CD4-positive, CD25-positive, alpha-beta regulatory T cell (primary cell): ENCODE measurements at regions not wholly inside any gene's neighbourhood (a gene's known extent, or its start where the extent isn't known, plus 50 kb on each side); places are given as distances from the start of the nearest gene placed in this dataset.

ENCODE experiments used
- ATAC-seq, 2 donors: fragments of 150-1000 bp; cut with Tn5 transposase; one replicate each; pipeline ENCODE4 v1.10.0; 2021; ENCODE audit warnings: low read depth in 2 of 2, moderate number of reproducible peaks in 2 of 2, moderate library complexity in 1 of 2
- DNase-seq, 3 donors: peaks; one replicate each; pipeline versions ENCODE4 v3.0.0 to v3.0.0-alpha.2; 2012 to 2022; ENCODE audit warnings: mixed read lengths in 1 of 3
- H3K27ac ChIP-seq: one replicate; pipeline ENCODE4 v1.7.0; 2013; ENCODE audit warnings: mild to moderate bottlenecking, low read length; ENCODE audit not compliant: insufficient read depth, poor library complexity, severe bottlenecking
- H3K27me3 ChIP-seq: one replicate; pipeline ENCODE4 v1.7.0; 2013; ENCODE audit warnings: low read length; ENCODE audit not compliant: control insufficient read depth, insufficient read depth
- H3K36me3 ChIP-seq: one replicate; pipeline ENCODE4 v1.7.0; 2013; ENCODE audit warnings: mild to moderate bottlenecking, low read length, moderate library complexity; ENCODE audit not compliant: control insufficient read depth, insufficient read depth
- H3K4me1 ChIP-seq: 2 replicates; pipeline ENCODE4 v1.7.0; 2013; ENCODE audit warnings: mild to moderate bottlenecking, low read length; ENCODE audit not compliant: insufficient read depth, control insufficient read depth, poor library complexity, severe bottlenecking
- H3K4me3 ChIP-seq: one replicate; pipeline ENCODE4 v1.7.0; 2013; ENCODE audit warnings: low read depth, mild to moderate bottlenecking, low read length, moderate library complexity
- H3K9me3 ChIP-seq, 2 experiments: 1 replicate in 1 of 2; 2 replicates in 1 of 2; pipeline ENCODE4 v1.7.0; 2013; ENCODE audit warnings: low read length in 2 of 2, mild to moderate bottlenecking in 1 of 2, moderate library complexity in 1 of 2; ENCODE audit not compliant: control insufficient read depth in 2 of 2
- H3K27ac Mint-ChIP-seq, 3 donors: one replicate each; pipeline ENCODE4 v1.8.0; 2020 to 2022; ENCODE audit warnings: mild to moderate bottlenecking in 3 of 3, mixed read lengths in 3 of 3, moderate library complexity in 2 of 3
- H3K27me3 Mint-ChIP-seq: one replicate; pipeline ENCODE4 v1.8.0; 2022; ENCODE audit warnings: mild to moderate bottlenecking, mixed read lengths
- H3K36me3 Mint-ChIP-seq: one replicate; pipeline ENCODE4 v1.8.0; 2020; ENCODE audit warnings: mixed read lengths
- H3K4me1 Mint-ChIP-seq, 4 donors: one replicate each; pipeline ENCODE4 v1.8.0; 2020 to 2022; ENCODE audit warnings: mixed read lengths in 4 of 4, mild to moderate bottlenecking in 1 of 4
- H3K4me3 Mint-ChIP-seq, 4 donors: one replicate each; pipeline ENCODE4 v1.8.0; 2020 to 2022; ENCODE audit warnings: mild to moderate bottlenecking in 4 of 4, mixed read lengths in 4 of 4, moderate library complexity in 3 of 4
- H3K9me3 Mint-ChIP-seq, 7 donors: one replicate each; pipeline ENCODE4 v1.8.0; 2020 to 2022; ENCODE audit warnings: mixed read lengths in 7 of 7, mild to moderate bottlenecking in 3 of 7, moderate library complexity in 2 of 7

DNA sequence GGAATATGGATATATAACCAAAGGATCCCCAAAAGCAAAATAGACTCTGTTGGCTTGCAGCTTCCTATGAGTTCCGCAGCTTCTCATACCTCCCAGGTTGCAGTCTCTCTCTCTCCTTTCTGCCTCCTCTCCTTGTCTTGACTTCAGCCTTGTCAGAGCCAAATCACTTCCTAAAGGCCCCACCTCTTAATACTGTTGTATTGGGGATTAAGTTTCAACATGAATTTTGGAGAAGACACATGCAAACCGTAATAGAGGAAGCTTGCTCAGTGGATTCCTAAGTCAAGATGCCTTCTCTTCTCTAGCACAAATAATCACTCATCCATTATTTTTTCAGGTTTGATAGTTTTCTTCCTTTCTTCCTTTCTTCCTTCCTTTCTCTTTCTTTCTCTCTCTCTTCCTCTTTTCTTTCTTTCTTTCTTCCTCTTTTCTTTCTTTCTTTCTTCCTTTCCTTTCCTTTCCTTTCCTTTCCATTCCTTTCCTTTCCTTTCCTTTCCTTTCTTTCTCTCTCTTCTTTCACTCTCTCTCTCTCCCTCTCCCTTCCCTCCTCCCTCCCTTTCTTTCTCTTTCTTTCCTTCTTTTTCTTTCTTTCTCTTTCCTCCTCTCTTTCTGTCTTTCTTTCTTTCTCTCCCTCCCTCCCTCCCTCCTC lies 411.3 kb upstream of the TPM1 start:
- peaks cover 16% of the 10 kb centered on the region for H3K27me3 Mint-ChIP-seq
- no peaks in the 10 kb centered on the region for H3K36me3 ChIP-seq
- no peaks in the 10 kb centered on the region for H3K36me3 Mint-ChIP-seq
- H3K27me3 ChIP-seq: peaks cover 4% of the 10 kb centered on the region
- H3K9me3 ChIP-seq: no peaks in the 10 kb centered on the region
- DNase-seq (no peak), ATAC-seq (no peak)
- H3K4me1 ChIP-seq: no peaks in the 10 kb centered on the region
- H3K27ac ChIP-seq: no peak overlapping the region
- no peak overlapping the region for H3K4me3 Mint-ChIP-seq
- H3K4me1 Mint-ChIP-seq: no peaks in the 10 kb centered on the region
- H3K4me3 ChIP-seq: no peak overlapping the region
- no peaks in the 10 kb centered on the region for H3K9me3 Mint-ChIP-seq
- no peak overlapping the region for H3K27ac Mint-ChIP-seq

DNA sequence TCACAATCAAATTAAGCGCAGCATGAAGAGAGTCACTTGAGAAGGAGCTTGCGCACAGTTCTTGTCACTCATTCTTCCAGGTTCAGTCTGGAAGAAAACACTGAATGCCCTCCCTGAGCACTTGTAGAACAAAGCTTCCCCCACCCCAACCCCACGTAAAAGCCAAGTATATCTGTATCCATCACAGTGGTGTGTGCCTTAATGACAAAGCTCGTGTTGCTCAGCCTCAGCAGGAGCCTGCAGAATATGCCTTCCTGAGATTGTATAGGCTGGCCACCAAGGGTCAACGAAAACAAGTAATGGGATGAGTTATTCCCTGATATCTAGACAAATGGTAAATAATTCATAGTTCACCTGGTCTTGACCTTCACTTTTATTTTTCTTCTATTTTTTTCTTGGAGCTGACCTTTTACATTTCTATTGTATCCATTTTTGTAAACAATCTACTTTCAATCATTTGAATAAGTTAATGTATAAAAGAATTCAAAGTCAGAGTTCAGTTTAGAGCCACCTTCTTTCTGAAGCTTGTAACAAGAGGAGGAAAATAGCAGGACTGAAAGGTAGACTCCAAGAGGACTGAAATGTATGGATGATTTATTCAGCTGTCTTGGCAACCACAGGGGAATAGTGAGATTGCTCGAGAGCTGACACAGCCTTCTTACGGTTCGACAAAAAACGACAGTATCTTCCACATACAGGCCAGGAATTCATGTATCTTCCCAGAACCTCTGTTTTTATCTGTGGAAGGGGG lies 405.5 kb upstream of the TPM1 start:
- no peak overlapping the region for H3K27ac Mint-ChIP-seq
- no peaks in the 10 kb centered on the region for H3K9me3 ChIP-seq
- no peaks in the 10 kb centered on the region for H3K36me3 ChIP-seq
- H3K4me1 ChIP-seq: no peaks in the 10 kb centered on the region
- H3K4me3 Mint-ChIP-seq: no peak overlapping the region
- H3K4me1 Mint-ChIP-seq: no peaks in the 10 kb centered on the region
- peaks cover 10% of the 10 kb centered on the region for H3K27me3 Mint-ChIP-seq
- DNase-seq (no peak), ATAC-seq (no peak)
- no peak overlapping the region for H3K27ac ChIP-seq
- no peak overlapping the region for H3K4me3 ChIP-seq
- peaks cover 2% of the 10 kb centered on the region for H3K27me3 ChIP-seq
- H3K9me3 Mint-ChIP-seq: no peaks in the 10 kb centered on the region
- no peaks in the 10 kb centered on the region for H3K36me3 Mint-ChIP-seq

DNA sequence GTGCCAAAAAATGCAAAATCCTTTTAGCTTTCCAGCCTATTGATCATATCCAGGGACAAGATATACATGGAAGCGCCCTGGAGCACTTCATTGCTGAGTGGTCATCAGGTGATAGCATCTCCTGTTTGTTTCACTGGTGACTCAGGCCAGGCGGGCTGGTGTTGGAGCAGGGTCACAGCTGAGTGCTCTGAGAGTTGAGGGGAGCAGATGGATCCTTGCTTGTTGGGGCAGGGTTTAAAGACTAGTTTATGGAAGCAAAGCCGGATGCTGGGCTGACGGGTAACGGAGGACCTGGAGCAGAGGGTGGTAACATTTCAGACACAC lies 405.0 kb upstream of the TPM1 start:
- H3K27ac ChIP-seq: no peak overlapping the region
- peaks cover 10% of the 10 kb centered on the region for H3K27me3 Mint-ChIP-seq

DNA sequence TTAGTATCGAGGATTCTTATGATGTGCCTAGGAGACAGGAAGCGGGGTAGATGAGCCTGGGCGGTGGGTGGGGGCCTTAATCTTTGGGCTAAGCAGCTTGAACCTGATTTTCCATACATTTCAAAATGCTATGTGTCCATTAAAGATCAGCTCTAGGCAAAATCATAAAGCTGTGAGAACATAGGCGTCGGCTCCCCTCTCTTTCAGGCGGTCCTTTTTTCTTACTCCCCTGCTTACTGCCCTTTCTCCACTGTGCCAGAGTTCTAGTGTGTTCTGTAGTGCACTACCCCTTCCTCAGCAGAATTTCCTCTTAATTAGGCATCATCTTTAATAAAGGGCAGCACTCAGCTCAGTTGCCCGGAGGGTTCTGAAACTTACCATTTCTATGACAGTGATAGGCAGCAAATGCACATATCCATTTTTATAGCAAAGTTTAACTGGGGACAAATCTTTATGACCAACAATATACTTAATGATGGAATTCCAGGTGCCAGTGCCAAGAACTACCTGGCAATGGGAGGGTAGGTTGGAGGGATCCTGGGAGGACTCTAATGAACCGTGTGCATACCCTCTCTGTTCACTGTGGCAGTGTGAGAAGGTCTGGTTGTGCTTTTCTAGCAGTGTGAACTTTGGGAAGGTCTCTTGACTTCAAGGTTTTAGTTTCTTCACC lies 404.5 kb upstream of the TPM1 start:
- H3K9me3 Mint-ChIP-seq: no peaks in the 10 kb centered on the region
- H3K27ac Mint-ChIP-seq: no peak overlapping the region
- no peaks in the 10 kb centered on the region for H3K4me1 ChIP-seq
- no peak overlapping the region for H3K27ac ChIP-seq
- H3K4me1 Mint-ChIP-seq: no peaks in the 10 kb centered on the region
- H3K36me3 Mint-ChIP-seq: no peaks in the 10 kb centered on the region
- peaks cover under 1% of the 10 kb centered on the region for H3K27me3 ChIP-seq
- ATAC-seq: no peak
- no peak overlapping the region for H3K4me3 ChIP-seq
- peaks cover 6% of the 10 kb centered on the region for H3K27me3 Mint-ChIP-seq
- no peaks in the 10 kb centered on the region for H3K9me3 ChIP-seq
- no peak for DNase-seq
- no peaks in the 10 kb centered on the region for H3K36me3 ChIP-seq
- H3K4me3 Mint-ChIP-seq: no peak overlapping the region

More for the DNA sequence above, 405.0 kb upstream of the TPM1 start:
- H3K9me3 ChIP-seq: no peaks in the 10 kb centered on the region
- no peak for DNase-seq
- H3K36me3 ChIP-seq: no peaks in the 10 kb centered on the region
- no peak overlapping the region for H3K4me3 Mint-ChIP-seq
- no peaks in the 10 kb centered on the region for H3K4me1 ChIP-seq
- H3K27ac Mint-ChIP-seq: no peak overlapping the region
- H3K4me3 ChIP-seq: no peak overlapping the region
- H3K9me3 Mint-ChIP-seq: no peaks in the 10 kb centered on the region
- no peaks in the 10 kb centered on the region for H3K4me1 Mint-ChIP-seq
- ATAC-seq: no peak
- H3K36me3 Mint-ChIP-seq: no peaks in the 10 kb centered on the region
- peaks cover 2% of the 10 kb centered on the region for H3K27me3 ChIP-seq

DNA sequence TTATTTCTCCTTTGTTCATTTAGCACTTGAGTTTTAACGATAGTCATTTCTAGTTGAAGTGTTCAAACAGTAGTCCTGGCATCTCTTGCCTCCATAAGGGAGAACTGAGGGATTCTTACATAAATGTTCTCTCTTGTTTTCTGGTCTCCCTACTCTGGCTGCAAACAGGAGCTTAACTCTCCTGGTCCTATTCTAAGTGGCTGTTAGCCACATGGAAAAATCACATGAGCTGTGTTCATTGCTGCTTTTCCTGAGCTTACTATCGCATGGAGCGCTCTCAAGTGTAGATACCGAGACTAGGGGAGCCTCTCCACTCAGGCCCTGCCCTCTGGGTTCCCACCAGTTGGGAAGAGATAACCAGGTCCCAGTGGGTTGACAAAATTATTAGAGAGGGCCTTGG lies 403.1 kb upstream of the TPM1 start:
- Mint-ChIP-seq H3K4me1 (no peaks in the 10 kb centered on the region), H3K9me3 (peaks cover 0 to 2% (median 0%) of the 10 kb centered on the region in 7 donors), H3K4me3 (no peak overlapping the region), H3K27me3 (peaks cover 5% of the 10 kb centered on the region), H3K27ac (no peak overlapping the region), H3K36me3 (no peaks in the 10 kb centered on the region)
- no peaks in the 10 kb centered on the region for H3K27me3 ChIP-seq
- no peak overlapping the region for H3K4me3 ChIP-seq
- H3K36me3 ChIP-seq: no peaks in the 10 kb centered on the region
- H3K4me1 ChIP-seq: no peaks in the 10 kb centered on the region
- no peak overlapping the region for H3K27ac ChIP-seq
- no peaks in the 10 kb centered on the region for H3K9me3 ChIP-seq
- ATAC-seq (no peak), DNase-seq (no peak)

DNA sequence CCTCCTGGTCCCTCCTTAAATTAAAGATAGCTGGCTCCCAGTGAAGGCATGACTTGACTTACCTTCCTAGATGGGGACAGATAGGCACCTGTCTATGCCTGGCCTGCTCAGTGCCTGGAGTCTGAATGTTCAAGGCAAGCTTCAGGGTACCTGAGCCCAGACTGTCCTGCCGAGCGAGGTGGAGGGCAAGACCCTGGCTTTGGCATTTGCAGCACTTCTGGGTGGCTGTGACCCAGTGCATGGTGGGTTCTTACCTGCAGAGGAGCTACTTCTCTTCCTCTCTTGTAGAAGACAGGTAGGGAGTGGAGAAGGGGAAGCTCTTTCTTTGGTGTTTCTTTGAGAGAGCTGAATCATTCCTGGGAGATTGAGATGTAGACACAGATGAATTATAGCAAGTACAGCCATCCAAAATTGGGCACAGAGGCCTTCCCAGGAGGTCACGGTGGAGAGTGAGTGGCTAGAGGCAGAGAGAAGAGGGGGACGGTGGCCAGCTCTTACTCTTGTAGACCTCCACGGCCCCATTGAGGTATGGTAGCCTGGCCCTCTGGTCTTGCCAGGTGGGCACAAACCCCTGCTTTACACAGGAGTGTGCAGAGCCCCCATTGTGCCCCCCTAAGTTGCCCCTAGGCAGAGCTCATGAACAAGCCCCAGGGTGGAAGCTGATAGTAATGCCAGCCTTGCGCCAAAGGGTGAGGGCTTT lies 402.5 kb upstream of the TPM1 start:
- ATAC-seq (no peak), DNase-seq (no peak)
- Mint-ChIP-seq H3K4me1 (no peaks in the 10 kb centered on the region), H3K36me3 (no peaks in the 10 kb centered on the region), H3K27ac (no peak overlapping the region), H3K4me3 (no peak overlapping the region), H3K27me3 (peaks cover 5% of the 10 kb centered on the region), H3K9me3 (peaks cover 0 to 2% (median 0%) of the 10 kb centered on the region in 7 donors)
- H3K4me1 ChIP-seq: no peaks in the 10 kb centered on the region
- H3K27me3 ChIP-seq: no peaks in the 10 kb centered on the region
- no peaks in the 10 kb centered on the region for H3K9me3 ChIP-seq
- no peaks in the 10 kb centered on the region for H3K36me3 ChIP-seq
- H3K27ac ChIP-seq: no peak overlapping the region
- no peak overlapping the region for H3K4me3 ChIP-seq

DNA sequence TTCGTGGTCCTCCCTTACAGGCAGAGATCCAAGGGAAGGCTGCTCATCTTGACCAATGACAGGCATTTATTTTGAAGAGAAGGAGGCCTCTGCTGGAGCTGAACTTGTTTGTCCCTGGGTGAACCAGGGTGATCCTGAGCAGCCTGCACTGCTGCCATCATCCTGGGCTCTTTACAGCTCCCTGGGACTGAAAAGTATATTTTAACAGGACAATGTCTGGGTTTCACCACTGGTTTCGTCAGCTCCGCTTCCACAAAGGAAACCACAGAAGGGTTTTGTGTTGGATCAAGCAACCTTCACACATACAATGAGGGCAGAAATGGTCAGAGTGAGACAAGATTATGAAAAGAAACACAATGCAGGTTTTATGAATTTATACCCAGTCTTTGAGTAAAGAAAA lies 400.7 kb upstream of the TPM1 start:
- H3K27me3 ChIP-seq: no peaks in the 10 kb centered on the region
- H3K9me3 Mint-ChIP-seq: peaks cover 0 to 2% (median 0%) of the 10 kb centered on the region in 7 donors
- ATAC-seq (no peak), DNase-seq (no peak)
- no peaks in the 10 kb centered on the region for H3K4me1 ChIP-seq
- H3K27ac Mint-ChIP-seq: no peak overlapping the region
- H3K4me1 Mint-ChIP-seq: no peaks in the 10 kb centered on the region
- no peak overlapping the region for H3K4me3 Mint-ChIP-seq
- H3K36me3 Mint-ChIP-seq: no peaks in the 10 kb centered on the region
- no peaks in the 10 kb centered on the region for H3K36me3 ChIP-seq
- H3K9me3 ChIP-seq: no peaks in the 10 kb centered on the region
- H3K27me3 Mint-ChIP-seq: no peaks in the 10 kb centered on the region
- H3K4me3 ChIP-seq: no peak overlapping the region
- H3K27ac ChIP-seq: no peak overlapping the region
